Esophagus muscularis mucosa (tissue), 4 donors: ENCODE measurements at regions not wholly inside any gene's neighbourhood (a gene's known extent, or its start where the extent isn't known, plus 50 kb on each side); places are given as distances from the start of the nearest gene placed in this dataset.

ENCODE experiments used
- DNase-seq: peaks from one replicate; pipeline ENCODE4 v3.0.0-alpha.2; 2017; ENCODE audit errors: extremely low spot score
- H3K27ac ChIP-seq, 4 donors: fragments of 200-600 bp; sonication (generic); replicated peaks in 1 of 4; 1 replicate in 3 of 4; 2 replicates in 1 of 4; pipeline ENCODE4 v1.5.1; 2016 to 2019; ENCODE audit warnings: mild to moderate bottlenecking in 1 of 4
- H3K27me3 ChIP-seq, 4 donors: fragments of 200-600 bp; sonication (generic); one replicate each; pipeline versions ENCODE4 v1.5.1 to v1.6.0; 2016 to 2019
- H3K36me3 ChIP-seq, 4 donors: fragments of 200-600 bp; sonication (generic); one replicate each; pipeline ENCODE4 v1.5.1; 2016 to 2019
- H3K4me1 ChIP-seq, 4 donors: fragments of 200-600 bp; sonication (generic); one replicate each; pipeline ENCODE4 v1.5.1; 2016 to 2019
- H3K4me3 ChIP-seq, 4 donors: fragments of 200-600 bp; sonication (generic); 1 replicate in 2 of 4; 2 replicates in 2 of 4; pipeline ENCODE4 v1.5.1; 2016 to 2019; ENCODE audit warnings: mild to moderate bottlenecking in 4 of 4, moderate library complexity in 1 of 4
- H3K9me3 ChIP-seq, 4 donors: fragments of 200-600 bp; sonication (generic); 1 replicate in 3 of 4; 2 replicates in 1 of 4; pipeline ENCODE4 v1.5.1; 2016 to 2019
- CTCF ChIP-seq, 3 experiments: fragments of 200-600 bp in 2 of 3; fragments of 450-650 bp in 1 of 3; sonication (generic) in 2 of 3; IDR thresholded peaks; one replicate each; pipeline ENCODE4 v1.5.1; 2017 to 2019; ENCODE audit warnings: antibody characterized with exemption in 3 of 3, mild to moderate bottlenecking in 2 of 3, moderate library complexity in 1 of 3
- EP300 ChIP-seq: sonication (generic); formaldehyde crosslinking; IDR thresholded peaks from one replicate; pipeline ENCODE4 v1.6.1; 2017; ENCODE audit warnings: antibody characterized with exemption
- POLR2A ChIP-seq: fragments of 450-650 bp; IDR thresholded peaks from one replicate; pipeline ENCODE4 v1.6.1; 2017; ENCODE audit warnings: antibody characterized with exemption, moderate library complexity, mild to moderate bottlenecking, low read depth
- POLR2AphosphoS5 ChIP-seq, 2 donors: sonication (generic); formaldehyde crosslinking; IDR thresholded peaks; one replicate each; pipeline ENCODE4 v1.6.1; 2017; ENCODE audit warnings: antibody characterized with exemption in 2 of 2
- WGBS: methylation state at CpG from one replicate; pipeline ENCODE4 v1.1.5; 2018; 5-methylcytosine and 5-hydroxymethylcytosine counted together
- intact Hi-C: fragments of 100-400 bp; cut with DNase I; formaldehyde crosslinking; loops from one replicate; pipeline ENCODE4 v1.15.1; 2023

DNA sequence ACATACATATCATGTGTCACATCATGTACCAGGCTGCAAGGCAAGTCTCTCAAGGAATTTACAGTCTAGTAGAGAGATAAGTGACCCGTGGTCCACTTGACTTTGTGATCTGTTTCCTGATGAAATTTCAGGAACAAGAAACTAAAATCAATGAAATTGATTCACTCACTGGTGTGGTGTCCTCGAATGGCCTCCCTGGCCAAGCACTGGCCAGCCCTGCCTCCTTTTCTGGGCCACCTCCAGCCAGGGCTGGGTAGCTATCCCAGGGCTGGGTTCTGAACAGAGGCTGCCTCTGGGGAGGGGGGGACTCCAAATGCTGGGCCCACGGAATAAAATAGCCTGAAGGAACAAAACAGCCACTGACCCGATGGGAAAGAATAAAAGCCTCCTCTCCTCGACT lies 182.2 kb downstream of the HERPUD2 start:
- 57% methylated on average over 5 of the region's 5 CpGs for WGBS
- Histone ChIP-seq H3K4me3 (no peak overlapping the region), H3K27ac (no peak overlapping the region), H3K36me3 (no peaks in the 10 kb centered on the region), H3K27me3 (no peaks in the 10 kb centered on the region), H3K4me1 (no peaks in the 10 kb centered on the region), H3K9me3 (no peaks in the 10 kb centered on the region)
- no peak for DNase-seq
- intact Hi-C loops = no loop called here
- TF ChIP-seq POLR2A (no peak), POLR2AphosphoS5 (IDR thresholded peaks at IDR 0.05) (no peak), EP300 (no peak), CTCF (IDR thresholded peaks at IDR 0.05) (no peak)

- Histone ChIP-seq H3K27ac (no peak overlapping the region), H3K4me3 (no peak overlapping the region), H3K36me3 (no peaks in the 10 kb centered on the region), H3K27me3 (no peaks in the 10 kb centered on the region), H3K9me3 (no peaks in the 10 kb centered on the region), H3K4me1 (no peaks in the 10 kb centered on the region)
- WGBS = 73% methylated on average over 3 of the region's 3 CpGs
- TF ChIP-seq POLR2AphosphoS5 (IDR thresholded peaks at IDR 0.05) = no peak
- TF ChIP-seq CTCF (IDR thresholded peaks at IDR 0.05) = no peak
- TF ChIP-seq EP300 = no peak
- no peak for TF ChIP-seq POLR2A
- DNase-seq = no peak
- intact Hi-C loops = no loop called here
Measured at GRCh38 chr7:35508623-35509400, 186.1 kb downstream of the HERPUD2 start.

DNA sequence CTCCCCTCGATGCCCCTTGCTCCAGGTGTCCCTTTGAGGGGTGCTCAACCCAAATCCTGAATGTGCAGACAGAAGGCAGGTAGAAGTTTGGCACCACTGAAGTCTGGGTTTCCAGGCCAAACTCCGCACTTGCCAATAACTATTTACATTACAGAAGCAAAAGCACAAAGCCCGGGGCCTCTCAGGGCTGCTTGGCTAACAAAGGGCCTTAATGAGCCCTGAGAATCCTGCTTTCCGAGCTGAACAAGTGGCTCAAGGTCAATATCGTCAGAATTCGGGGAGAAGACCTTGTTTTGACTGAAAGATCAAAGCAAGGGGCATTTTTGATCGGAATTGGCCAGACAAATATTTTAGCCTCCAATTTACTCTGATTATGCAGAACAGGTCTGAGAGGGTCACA lies 189.9 kb downstream of the HERPUD2 start:
- H3K27me3 ChIP-seq = no peaks in the 10 kb centered on the region
- TF ChIP-seq CTCF (IDR thresholded peaks at IDR 0.05) (no peak), POLR2AphosphoS5 (IDR thresholded peaks at IDR 0.05) (no peak), EP300 (no peak), POLR2A (no peak)
- intact Hi-C loops = no loop called here
- H3K36me3 ChIP-seq = no peaks in the 10 kb centered on the region
- DNase-seq = no peak
- H3K4me1 ChIP-seq = no peaks in the 10 kb centered on the region
- 79% methylated on average over 6 of the region's 7 CpGs for WGBS
- H3K9me3 ChIP-seq = no peaks in the 10 kb centered on the region
- H3K4me3 ChIP-seq = no peak overlapping the region
- no peak overlapping the region for H3K27ac ChIP-seq

- TF ChIP-seq EP300 = no peak
- no peak for TF ChIP-seq CTCF (IDR thresholded peaks at IDR 0.05)
- no peak for TF ChIP-seq POLR2AphosphoS5 (IDR thresholded peaks at IDR 0.05)
- no peak for TF ChIP-seq POLR2A
- H3K4me1 ChIP-seq = no peaks in the 10 kb centered on the region
- no peaks in the 10 kb centered on the region for H3K27me3 ChIP-seq
- 86% methylated on average over 5 of the region's 5 CpGs for WGBS
- intact Hi-C loops = no loop called here
- H3K4me3 ChIP-seq = no peak overlapping the region
- no peak overlapping the region for H3K27ac ChIP-seq
- H3K9me3 ChIP-seq = no peaks in the 10 kb centered on the region
- H3K36me3 ChIP-seq = no peaks in the 10 kb centered on the region
- no peak for DNase-seq
Measured at GRCh38 chr7:35504365-35504764, 190.6 kb downstream of the HERPUD2 start.

DNA sequence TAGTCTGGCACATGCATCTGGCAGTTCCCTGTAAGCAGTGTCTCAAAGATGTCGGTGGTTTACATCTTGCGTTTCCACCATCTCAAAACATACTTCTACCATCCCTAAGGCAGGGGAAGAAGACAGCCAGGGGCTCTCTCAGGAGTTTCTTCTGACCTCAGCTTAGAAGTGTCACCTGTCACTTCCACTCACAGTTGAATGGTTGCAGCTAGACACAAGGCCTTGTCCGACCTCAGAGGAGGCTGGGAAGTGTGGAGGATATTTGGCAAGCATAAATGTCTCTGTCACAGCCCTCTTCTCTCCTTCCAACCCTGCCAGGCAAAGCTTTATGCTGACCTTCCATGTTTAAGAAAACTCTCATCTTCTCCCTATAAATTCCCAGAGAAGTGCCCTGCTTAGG lies 193.3 kb downstream of the HERPUD2 start:
- WGBS = 70% methylated on average over 3 of the region's 3 CpGs
- Histone ChIP-seq H3K36me3 (no peaks in the 10 kb centered on the region), H3K27me3 (no peaks in the 10 kb centered on the region), H3K27ac (no peak overlapping the region), H3K4me1 (no peaks in the 10 kb centered on the region), H3K4me3 (no peak overlapping the region), H3K9me3 (no peaks in the 10 kb centered on the region)
- TF ChIP-seq EP300 (no peak), POLR2AphosphoS5 (IDR thresholded peaks at IDR 0.05) (no peak), POLR2A (no peak), CTCF (IDR thresholded peaks at IDR 0.05) (no peak)
- no peak for DNase-seq
- intact Hi-C loops = no loop called here
